HG03439 (cell line): ENCODE measurements at regions not wholly inside any gene's neighbourhood (a gene's known extent, or its start where the extent isn't known, plus 50 kb on each side); places are given as distances from the start of the nearest gene placed in this dataset.
"Not testable (repeated sequence)": the region's sequence is repeated elsewhere in the genome, so short reads cannot be mapped to it uniquely, and the experiment has no call there.

Experiments
- ATAC-seq: cut with Tn5 transposase; IDR thresholded peaks from one replicate; pipeline ENCODE4 v1.9.1; 2021; ENCODE audit warnings: mild to moderate bottlenecking, moderate library complexity; ENCODE audit not compliant: unreplicated experiment

- no peak for ATAC-seq
These were observed 95.6 kb downstream of the RRAGB start for GRCh38 chrX:55813150-55813549.

- ATAC-seq, result no peak
These were observed 98.0 kb downstream of the RRAGB start for GRCh38 chrX:55815546-55815945.

DNA sequence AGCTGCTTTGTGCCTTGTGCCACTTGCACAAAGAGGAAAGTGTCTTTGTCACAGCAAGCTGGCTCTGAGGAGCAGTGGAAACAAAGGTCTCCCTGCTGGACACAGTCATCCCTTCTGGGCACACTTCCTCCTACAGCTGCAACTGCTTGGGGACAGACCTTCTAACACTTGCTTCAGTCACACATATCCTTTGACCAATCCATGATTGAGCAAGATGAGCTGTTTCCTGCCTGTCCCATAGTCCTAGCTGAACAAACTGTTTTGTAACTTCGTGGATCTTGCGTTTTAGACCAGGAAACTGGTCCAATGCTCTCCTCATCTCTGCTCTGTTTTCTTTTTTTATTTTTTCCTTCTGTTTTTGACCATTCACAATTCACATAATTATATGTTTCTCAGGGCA lies 98.5 kb downstream of the RRAGB start:
- ATAC-seq, result no peak

DNA sequence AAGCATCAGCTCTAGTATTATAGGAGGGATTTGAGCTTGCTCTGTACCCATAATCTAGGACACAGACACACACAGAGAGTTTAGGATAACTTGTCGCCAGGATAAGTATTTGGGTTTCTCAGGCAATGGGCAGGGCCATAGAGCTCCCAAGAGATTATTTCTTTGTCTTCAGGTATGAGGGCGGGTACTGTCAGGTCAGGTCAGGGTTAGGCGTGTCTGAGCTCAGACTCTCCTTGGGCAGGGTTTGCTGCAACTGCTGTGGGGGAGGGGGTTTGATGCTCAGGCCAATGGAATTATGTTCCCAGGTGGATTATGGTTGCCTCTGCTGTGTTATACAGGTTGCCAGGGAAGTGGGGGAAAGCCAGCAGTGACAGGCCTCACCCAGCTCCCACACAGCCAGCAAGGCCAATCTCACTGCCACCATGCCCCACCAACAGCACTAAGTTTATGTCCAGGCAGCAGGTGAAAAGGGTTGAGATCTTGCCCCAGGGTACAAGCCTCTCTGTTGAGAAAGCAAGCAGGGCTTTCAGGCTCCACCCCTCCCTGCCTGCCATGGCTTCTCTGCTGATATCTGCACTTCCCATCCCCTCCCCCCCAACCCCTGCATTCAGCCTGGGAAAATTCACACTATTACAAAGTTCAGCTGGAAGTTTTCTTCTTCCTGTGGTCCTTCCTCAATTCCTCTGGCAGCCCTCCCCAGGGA lies 101.3 kb downstream of the RRAGB start:
- no peak for ATAC-seq

- ATAC-seq, result no peak
These were observed 121.9 kb downstream of the RRAGB start for GRCh38 chrX:55839485-55839884.

DNA sequence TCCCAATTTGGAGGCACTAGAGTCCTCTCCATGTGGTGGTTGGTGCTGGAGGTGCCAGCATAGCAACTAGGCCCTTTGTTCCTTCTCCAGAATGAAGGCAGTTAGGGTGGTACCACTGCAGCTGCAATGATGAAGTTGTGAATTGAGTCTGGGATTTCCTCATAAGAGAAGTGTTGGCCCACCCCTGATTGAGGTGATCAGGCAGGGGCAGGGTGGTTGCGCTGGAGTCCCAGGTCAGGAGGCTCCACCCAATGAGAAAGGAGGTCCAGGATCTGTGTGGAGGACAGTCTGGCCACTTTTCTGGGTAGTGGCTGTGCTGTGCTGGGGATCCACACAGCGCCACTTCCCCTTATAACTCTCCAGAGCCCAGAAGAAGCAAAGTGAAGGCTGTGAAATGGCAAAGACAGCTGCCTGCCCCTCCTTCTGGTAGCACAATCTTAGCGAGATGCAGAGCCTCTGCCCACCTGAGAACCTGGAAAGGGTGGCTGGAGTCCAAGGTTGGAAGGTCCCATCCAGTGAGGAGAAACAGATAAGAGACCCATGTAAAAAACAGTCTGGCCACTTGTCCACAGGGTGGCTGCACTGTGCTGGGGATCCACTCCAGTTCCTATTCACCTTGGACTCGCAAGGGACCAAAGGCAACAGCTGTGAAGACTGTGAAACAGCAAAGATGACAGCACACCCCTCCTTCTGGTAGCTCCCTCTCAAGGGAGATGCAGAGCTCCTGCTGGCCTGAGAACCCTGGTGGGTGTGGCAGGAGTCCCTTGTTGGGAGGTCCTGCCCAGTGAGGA lies 124.6 kb downstream of the RRAGB start:
- ATAC-seq, result no peak

- not testable (repeated sequence) for ATAC-seq
These were observed 149.2 kb downstream of the RRAGB start for GRCh38 chrX:55866779-55867178.

DNA sequence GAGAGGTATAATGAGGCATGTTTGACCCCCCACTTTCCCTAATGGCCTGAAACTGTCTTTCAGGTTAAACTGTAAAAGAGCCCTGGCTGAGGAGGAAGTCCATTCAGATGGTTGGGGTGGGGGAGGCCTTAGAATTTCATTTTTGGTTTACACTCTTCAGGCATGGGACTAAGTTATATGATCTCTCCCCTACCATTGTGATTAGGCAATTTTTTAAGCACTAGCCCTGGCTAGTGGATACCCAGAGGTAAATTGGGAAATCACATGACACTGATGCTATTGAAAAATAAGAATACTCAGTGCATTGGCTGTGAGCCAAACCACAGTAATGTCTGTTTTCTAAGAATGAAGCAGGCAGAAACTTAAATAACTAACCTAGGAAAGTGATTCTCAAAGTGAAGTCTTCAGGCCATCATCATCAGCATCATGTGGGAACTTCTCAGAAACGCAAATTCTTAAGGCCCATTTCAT lies 149.7 kb downstream of the RRAGB start:
- ATAC-seq, result peak; percentile 85

GRCh38 chrX:55867708-55868107 lies 150.2 kb downstream of the RRAGB start:
- peak; percentile 79 for ATAC-seq

- ATAC-seq, result no peak
These were observed 157.3 kb downstream of the RRAGB start for GRCh38 chrX:55874807-55875206.

DNA sequence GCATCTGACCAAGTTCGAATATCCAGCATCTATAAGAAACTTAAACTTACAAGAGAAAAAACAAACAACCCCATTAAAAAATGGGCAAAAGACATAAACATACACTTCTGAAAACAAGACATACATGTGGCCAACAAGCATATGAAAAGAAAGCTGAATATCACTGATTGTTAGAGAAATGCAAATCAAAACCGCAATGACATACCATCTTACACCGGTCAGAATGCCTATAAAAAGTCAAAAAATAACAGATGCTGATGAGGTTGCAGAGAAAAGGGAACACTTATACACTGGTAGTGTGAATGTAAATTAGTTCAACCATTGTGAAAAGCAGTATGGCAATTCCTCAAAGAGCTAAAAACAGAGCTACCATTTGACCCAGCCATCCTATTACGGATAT lies 166.0 kb downstream of the RRAGB start:
- ATAC-seq, result not testable (repeated sequence)

- ATAC-seq, result peak; percentile 70
These were observed 190.5 kb downstream of the RRAGB start for GRCh38 chrX:55907968-55908607.

DNA sequence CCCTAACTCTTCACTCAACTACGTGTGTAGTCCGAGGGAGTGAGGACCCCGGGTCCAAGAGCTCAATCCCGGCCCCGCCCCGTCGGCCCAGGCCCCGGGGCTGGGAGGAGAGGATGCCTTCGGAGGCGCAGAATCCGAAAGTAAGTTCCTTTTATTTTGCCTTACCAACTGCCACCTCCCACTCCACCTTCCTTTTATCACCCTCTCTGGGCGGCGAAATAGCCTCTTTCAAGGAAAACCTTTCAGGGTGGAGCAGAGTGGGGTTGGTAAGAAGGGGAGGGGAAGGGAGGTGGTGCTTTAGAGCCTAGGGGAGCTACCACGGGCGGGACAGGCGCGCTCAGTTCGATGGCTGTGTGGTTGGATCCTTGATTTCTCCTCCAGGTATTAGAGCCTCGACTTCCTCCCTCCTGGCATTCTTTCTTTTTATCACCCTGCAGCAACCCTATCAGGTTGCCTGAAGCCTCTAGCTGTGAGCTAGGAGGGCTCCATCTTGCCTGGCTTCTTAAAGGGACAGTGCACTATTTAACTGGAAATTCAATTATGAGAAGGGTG lies 191.2 kb downstream of the RRAGB start:
- ATAC-seq, result peak; percentile 75

DNA sequence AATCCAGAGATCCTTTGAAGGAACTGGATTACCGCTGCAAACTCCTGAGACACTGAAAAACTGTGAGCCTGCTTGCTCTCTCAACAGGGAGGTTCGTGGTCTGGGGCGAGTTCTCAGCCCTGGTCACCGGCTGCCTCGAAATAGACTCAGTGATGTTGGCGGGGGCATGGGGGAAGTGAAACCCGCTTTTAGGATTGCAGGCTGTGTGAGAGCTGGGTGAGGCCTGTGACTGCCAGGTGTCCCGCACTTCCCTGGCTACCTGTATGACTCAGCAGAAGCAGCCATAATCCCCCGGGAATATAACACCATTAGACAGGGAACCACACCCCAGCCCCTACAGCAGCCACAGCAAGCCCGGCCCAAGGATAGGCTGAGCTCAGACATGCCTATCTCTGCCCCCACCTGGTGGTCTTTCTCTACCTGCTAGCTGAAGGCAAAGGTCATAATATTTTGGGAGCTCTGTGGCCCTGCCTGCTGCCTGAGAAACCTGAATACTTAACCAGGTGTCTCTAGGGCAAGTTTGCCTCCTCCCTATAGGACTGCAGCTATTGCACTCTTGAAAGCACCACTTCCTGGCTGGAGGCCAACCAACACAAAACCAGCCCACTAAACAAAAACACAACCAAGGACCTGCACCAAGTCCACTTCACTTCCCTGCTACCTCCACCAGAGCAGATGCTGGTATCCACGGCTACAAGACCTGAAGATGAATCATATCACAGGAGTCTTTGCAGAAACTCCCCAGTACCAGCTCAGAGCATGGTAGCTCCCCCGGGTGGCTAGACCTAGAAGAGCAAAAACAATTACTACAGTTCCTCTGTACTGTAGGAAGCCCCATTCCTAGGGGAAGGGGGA lies 202.0 kb downstream of the RRAGB start:
- ATAC-seq, result peak; percentile 97

DNA sequence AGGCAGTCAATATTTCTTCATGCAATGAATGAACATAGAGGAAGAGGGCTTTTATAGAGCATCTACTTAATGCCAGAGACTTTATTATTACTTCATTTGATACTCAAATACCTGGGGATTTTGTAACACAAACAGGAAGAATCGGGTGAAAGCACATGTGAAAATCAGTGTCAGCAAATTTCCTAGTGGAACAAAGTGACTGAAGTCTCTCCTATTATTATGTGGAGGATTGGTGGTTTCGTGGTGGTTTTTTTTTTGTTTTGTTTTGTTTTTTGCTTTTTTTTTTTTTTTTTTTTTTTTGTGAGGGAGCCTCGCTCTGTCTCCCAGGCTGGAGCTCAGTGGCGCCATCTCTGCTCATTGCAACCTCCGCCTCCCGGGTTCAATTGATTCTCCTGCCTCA lies 207.0 kb downstream of the RRAGB start:
- no peak for ATAC-seq

DNA sequence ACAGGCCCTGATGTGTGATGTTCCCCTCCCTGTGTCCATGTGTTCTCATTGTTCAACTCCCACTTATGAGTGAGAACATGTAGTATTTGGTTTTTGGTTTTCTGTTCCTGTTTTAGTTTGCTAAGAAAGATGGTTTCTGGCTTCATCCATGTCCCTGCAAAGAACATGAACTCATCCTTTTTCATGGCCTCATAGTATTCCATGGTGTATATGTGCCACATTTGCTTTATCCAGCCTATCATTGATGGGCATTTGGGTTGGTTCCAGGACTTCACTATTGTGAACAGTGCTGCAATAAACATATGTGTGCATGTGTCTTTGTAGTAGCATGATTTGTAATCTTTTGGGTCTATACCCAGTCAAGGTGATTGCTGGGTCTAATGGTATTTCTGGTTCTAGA lies 211.0 kb downstream of the RRAGB start:
- not testable (repeated sequence) for ATAC-seq
